ENCODE measurements at regions not wholly inside any gene's neighbourhood (a gene's known extent, or its start where the extent isn't known, plus 50 kb on each side); places are given as distances from the start of the nearest gene placed in this dataset.

DNA sequence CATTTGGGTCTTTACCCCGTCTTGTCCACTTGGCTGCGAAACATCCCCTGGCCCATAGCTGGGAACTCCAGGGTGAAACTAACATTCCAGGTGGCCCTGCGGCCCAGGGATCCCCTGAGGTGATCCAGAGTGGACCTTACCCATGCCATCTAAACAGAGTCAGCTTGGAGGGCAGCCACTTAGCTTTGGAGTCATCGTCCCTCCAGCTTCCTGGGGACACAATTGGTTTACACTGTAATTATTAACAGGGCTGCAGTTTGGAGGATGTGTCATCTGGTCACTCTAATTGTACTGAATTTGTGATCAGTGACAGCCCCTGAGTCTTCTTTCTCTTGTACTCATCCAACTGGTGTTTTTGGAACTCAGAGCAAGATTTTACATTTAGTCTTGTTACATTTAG, 149.9 kb downstream of the ENGASE start:
- FAIRE-seq = no peak
- Histone ChIP-seq H3K9me3 (replicated peaks; ENCODE audit: control insufficient read depth, insufficient read depth, low read length) (no peaks in the 10 kb centered on the region), H2AFZ (ENCODE audit: low read depth, low read length) (no peak overlapping the region), H3K9me1 (replicated peaks; ENCODE audit: control insufficient read depth, extremely low read depth, insufficient read depth, low read length) (no peaks in the 10 kb centered on the region), H3K27me3 (ENCODE audit: control insufficient read depth in 2 of 2, insufficient read depth in 2 of 2, low read length in 2 of 2) (peaks cover 3 to 12% of the 10 kb centered on the region in 2 experiments), H3K4me3 (replicated peaks in 1 of 3; ENCODE audit: insufficient read depth in 1 of 3, low read depth in 1 of 3, low read length in 3 of 3) (no peak overlapping the region), H3K27ac (ENCODE audit: insufficient read depth, low read depth, low read length) (no peak overlapping the region), H3K79me2 (ENCODE audit: control insufficient read depth, insufficient read depth, low read length) (no peaks in the 10 kb centered on the region), H3K36me3 (ENCODE audit: control insufficient read depth in 2 of 2, extremely low read depth in 1 of 2, insufficient read depth in 2 of 2, low read length in 2 of 2) (no peaks in the 10 kb centered on the region), H4K20me1 (replicated peaks; ENCODE audit: control insufficient read depth, extremely low read depth, insufficient read depth, low read length) (no peaks in the 10 kb centered on the region), H3K4me1 (ENCODE audit: control insufficient read depth, extremely low read depth, insufficient read depth, low read length) (no peaks in the 10 kb centered on the region), H3K4me2 (ENCODE audit: insufficient read depth, low read length) (no peak overlapping the region), H3K9ac (replicated peaks; ENCODE audit: extremely low read depth, insufficient read depth, low read length) (no peak overlapping the region)
- dilution Hi-C loops (cut with MboI; ENCODE audit: extremely low pct_ligation_motif_present, low sequenced_read_pairs) = no loop called here
- no TSS peak for BruUV-seq (replicated peaks)
- intact Hi-C loops (cut with micrococcal nuclease) = no loop called here
- ChIA-PET CTCF (interaction anchor here (1.2 kb wide), 1 partner anchor 67 kb away, joined by 3 read pairs; no protein-coding TSS in a partner anchor), POLR2A (no interaction called here)
- DNase-seq (ENCODE audit: low read depth, low spot score) = no peak
- no peak for TF ChIP-seq MAX (IDR thresholded peaks at IDR 0.05; ENCODE audit: insufficient read depth, insufficient read length)
- no peak for TF ChIP-seq POLR2AphosphoS5 (IDR thresholded peaks at IDR 0.05; ENCODE audit: insufficient read depth, low read depth, low read length)
- TF ChIP-seq GATA2 (IDR thresholded peaks at IDR 0.05; ENCODE audit: insufficient read depth, insufficient read length, low read depth, low read length) = no peak
- no peak for TF ChIP-seq MYC (IDR thresholded peaks at IDR 0.05; ENCODE audit: low read depth, low read length)
- no peak for TF ChIP-seq EZH2 (IDR thresholded peaks at IDR 0.05; ENCODE audit: borderline replicate concordance, low read depth, low read length, severe bottlenecking)
- TF ChIP-seq POLR2A (IDR thresholded peaks at IDR 0.05; ENCODE audit: low read depth, low read length) = no peak
- TF ChIP-seq CTCF (IDR thresholded peaks at IDR 0.05; ENCODE audit: extremely low read depth in 1 of 2, insufficient read depth in 1 of 2, low read depth in 1 of 2, low read length in 2 of 2) = no peak
- TF ChIP-seq FOS (IDR thresholded peaks at IDR 0.05; ENCODE audit: borderline replicate concordance, insufficient read depth, low read length) = no peak
